DMS79 (cell line): ENCODE measurements at regions not wholly inside any gene's neighbourhood (a gene's known extent, or its start where the extent isn't known, plus 50 kb on each side); places are given as distances from the start of the nearest gene placed in this dataset.
"Not testable (repeated sequence)": the region's sequence is repeated elsewhere in the genome, so short reads cannot be mapped to it uniquely, and the experiment has no call there.

ENCODE experiments used
- DNase-seq: peaks from one replicate; lab custom pipeline; 2025; lab: John Stamatoyannopoulos, UW

GRCh38 chr4:73348185-73348584 is 55.9 kb upstream of the ALB start:
- no peak for DNase-seq

GRCh38 chr4:73347497-73347896 is 56.6 kb upstream of the ALB start:
- no peak for DNase-seq

GRCh38 chr4:73345399-73345975 is 58.6 kb upstream of the ALB start:
- DNase-seq, result no peak

GRCh38 chr4:73344106-73344505 is 60.0 kb upstream of the ALB start:
- DNase-seq, result no peak

- no peak for DNase-seq
Observed at GRCh38 chr4:73343432-73343831, 60.7 kb upstream of the ALB start.

GRCh38 chr4:73341454-73341853 is 62.6 kb upstream of the ALB start:
- peak; percentile 5 for DNase-seq

- no peak for DNase-seq
Observed at GRCh38 chr4:73340917-73341316, 63.2 kb upstream of the ALB start.

- no peak for DNase-seq
Observed at GRCh38 chr4:73335679-73336078, 68.4 kb upstream of the ALB start.

GRCh38 chr4:73332012-73332411 is 72.1 kb upstream of the ALB start:
- not testable (repeated sequence) for DNase-seq

- no peak for DNase-seq
Observed at GRCh38 chr4:73329300-73329699, 70.7 kb upstream of the ANKRD17 start.

GRCh38 chr4:73325776-73326175 is 67.2 kb upstream of the ANKRD17 start:
- not testable (repeated sequence) for DNase-seq

GRCh38 chr4:73317092-73317491 is 58.5 kb upstream of the ANKRD17 start:
- DNase-seq, result no peak

- no peak for DNase-seq
Observed at GRCh38 chr4:73315091-73315490, 56.5 kb upstream of the ANKRD17 start.

- no peak for DNase-seq
Observed at GRCh38 chr4:73312967-73313366, 54.4 kb upstream of the ANKRD17 start.

- no peak for DNase-seq
Observed at GRCh38 chr4:73311428-73311827, 52.8 kb upstream of the ANKRD17 start.

GRCh38 chr4:73309211-73309610 is 50.6 kb upstream of the ANKRD17 start:
- no peak for DNase-seq
